ENCODE measurements at regions not wholly inside any gene's neighbourhood (a gene's known extent, or its start where the extent isn't known, plus 50 kb on each side); places are given as distances from the start of the nearest gene placed in this dataset.

DNA sequence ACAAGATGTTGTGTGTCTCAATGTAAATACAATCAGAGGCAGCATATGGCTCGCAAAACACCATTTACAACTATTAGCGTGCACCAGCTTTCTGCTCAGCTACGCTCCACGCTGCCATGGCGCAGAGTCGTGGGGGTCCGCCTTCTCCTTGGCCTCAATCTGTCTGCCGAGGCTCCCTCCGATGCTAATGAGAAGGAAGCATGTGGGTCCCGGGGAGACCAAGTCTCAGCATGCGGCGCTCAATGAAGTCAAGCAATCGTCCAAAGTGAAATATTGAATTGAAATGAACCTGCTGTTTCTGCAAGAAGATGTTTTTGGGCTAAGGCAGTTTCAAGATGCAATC lies 228.9 kb downstream of the TOMM20 start:
- no peak for TF ChIP-seq SPI1 (IDR thresholded peaks at IDR 0.05; ENCODE audit: low read depth, low read length)
- TF ChIP-seq POLR2A (IDR thresholded peaks at IDR 0.05; ENCODE audit: low read depth, low read length): no peak
- TF ChIP-seq POLR2AphosphoS5 (IDR thresholded peaks at IDR 0.05; ENCODE audit: low read depth, low read length): no peak
- TF ChIP-seq TAF1 (IDR thresholded peaks at IDR 0.05; ENCODE audit: low read depth, low read length): no peak
- no peak for TF ChIP-seq PAX5 (IDR thresholded peaks at IDR 0.05; ENCODE audit: insufficient read depth, low read length, severe bottlenecking)
- TF ChIP-seq POU2F2 (IDR thresholded peaks at IDR 0.05; ENCODE audit: low read depth, low read length): no peak
- no peak for DNase-seq (ENCODE audit: insufficient read length, low spot score)
- FAIRE-seq: no peak

DNA sequence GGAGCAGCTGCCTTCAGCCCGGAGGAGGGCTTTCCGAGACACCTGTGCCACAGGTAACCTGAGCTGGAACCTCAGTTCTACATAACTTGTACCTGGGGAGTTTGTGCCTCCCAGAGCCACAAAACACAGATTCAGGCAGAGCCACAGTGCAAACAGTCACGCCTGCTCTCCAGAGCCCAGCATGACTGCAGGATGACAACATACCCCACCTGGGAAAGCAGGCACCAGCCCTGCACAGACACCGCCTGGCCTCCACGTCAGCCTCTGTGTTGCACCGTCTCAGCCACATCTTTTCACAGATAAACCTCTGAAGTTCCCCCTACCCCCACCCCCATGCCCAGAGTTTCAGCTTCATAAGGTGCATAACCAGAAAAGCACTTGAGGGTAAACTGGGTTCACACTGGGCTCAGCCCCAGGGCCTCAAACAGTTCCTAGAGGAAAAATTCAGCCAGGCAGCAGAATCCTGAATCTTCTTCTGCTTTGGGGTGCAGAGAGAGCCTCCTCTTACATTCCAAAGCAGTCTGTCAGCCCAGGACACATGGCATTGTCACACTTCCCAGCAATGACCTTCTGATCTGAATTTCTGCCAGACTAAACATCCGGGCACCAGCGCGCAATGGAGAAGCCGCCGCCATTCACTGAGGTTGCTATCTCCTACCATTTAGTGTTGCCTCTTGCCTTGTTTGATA lies 229.5 kb downstream of the TOMM20 start:
- DNase-seq (ENCODE audit: insufficient read length, low spot score) (no peak), FAIRE-seq (no peak)
- TF ChIP-seq POLR2AphosphoS5 (IDR thresholded peaks at IDR 0.05; ENCODE audit: low read depth, low read length) (no peak), SPI1 (IDR thresholded peaks at IDR 0.05; ENCODE audit: low read depth, low read length) (no peak), PAX5 (IDR thresholded peaks at IDR 0.05; ENCODE audit: insufficient read depth, low read length, severe bottlenecking) (no peak), POU2F2 (IDR thresholded peaks at IDR 0.05; ENCODE audit: low read depth, low read length) (no peak), TAF1 (IDR thresholded peaks at IDR 0.05; ENCODE audit: low read depth, low read length) (no peak), POLR2A (IDR thresholded peaks at IDR 0.05; ENCODE audit: low read depth, low read length) (no peak)

DNA sequence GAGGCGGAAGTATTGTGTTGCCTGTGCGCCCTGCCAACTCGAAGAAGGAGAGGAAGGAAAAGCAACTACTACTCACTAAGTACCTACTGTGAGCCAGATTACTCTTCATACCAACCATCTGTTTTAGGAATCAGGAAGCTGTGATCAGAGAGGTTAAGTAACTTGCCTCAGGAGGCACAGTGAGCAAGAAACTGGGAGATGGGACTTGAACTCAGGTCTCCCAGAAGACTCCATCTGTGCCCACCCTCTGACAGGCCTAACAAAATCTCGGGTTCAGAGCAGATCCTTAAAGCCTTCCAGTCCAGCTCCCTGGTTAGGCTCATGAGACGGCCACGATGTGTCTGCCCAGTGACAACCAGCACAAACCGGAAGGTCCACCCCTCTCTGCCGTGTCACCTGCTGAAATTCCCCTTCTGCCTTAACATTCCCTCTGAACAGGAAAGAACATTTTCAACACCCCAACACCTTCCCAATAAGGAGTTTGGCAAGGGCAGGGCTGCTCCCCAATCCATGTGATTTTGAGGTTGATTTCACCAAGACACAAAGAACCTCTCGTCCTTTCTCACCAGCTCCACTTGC lies 230.1 kb downstream of the TOMM20 start:
- no peak for TF ChIP-seq PAX5 (IDR thresholded peaks at IDR 0.05; ENCODE audit: insufficient read depth, low read length, severe bottlenecking)
- no peak for TF ChIP-seq POLR2AphosphoS5 (IDR thresholded peaks at IDR 0.05; ENCODE audit: low read depth, low read length)
- no peak for TF ChIP-seq POU2F2 (IDR thresholded peaks at IDR 0.05; ENCODE audit: low read depth, low read length)
- TF ChIP-seq SPI1 (IDR thresholded peaks at IDR 0.05; ENCODE audit: low read depth, low read length): no peak
- no peak for TF ChIP-seq TAF1 (IDR thresholded peaks at IDR 0.05; ENCODE audit: low read depth, low read length)
- TF ChIP-seq POLR2A (IDR thresholded peaks at IDR 0.05; ENCODE audit: low read depth, low read length): no peak
- no peak for FAIRE-seq
- DNase-seq (ENCODE audit: insufficient read length, low spot score): no peak

DNA sequence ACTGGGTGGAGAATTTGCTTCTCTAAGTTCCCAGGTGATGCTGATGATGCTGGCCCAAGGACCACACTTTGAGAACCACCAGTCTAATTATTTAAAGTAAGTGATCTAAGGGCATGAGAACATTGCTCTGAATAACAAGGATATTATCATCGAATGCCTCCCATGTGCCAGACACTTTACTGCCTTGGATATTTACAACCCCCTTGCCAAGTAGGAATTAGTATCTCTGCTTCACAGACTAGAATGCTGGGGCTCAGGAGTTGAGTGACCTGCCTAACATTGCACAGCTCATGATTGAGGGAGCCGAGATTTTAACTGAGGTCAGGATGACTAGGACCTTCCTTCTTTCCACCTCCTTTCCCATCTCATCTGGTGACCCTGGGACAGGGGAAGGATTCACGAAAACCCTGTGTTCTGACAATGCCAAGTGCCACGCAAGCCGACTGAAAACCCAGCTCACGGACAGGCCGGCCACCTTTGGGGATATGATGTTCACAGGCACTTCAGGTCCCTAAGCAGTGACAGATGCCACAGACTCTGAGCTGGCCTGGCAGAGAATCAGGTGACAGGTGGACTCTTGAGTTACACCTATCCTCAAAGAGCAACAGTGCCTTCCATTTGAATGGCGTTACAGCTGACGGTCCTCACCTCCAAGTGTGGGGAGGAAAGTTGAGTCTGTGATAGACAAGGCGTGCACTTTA lies 230.7 kb downstream of the TOMM20 start:
- FAIRE-seq: no peak
- DNase-seq (ENCODE audit: insufficient read length, low spot score): no peak
- no peak for TF ChIP-seq TAF1 (IDR thresholded peaks at IDR 0.05; ENCODE audit: low read depth, low read length)
- TF ChIP-seq POLR2A (IDR thresholded peaks at IDR 0.05; ENCODE audit: low read depth, low read length): no peak
- TF ChIP-seq SPI1 (IDR thresholded peaks at IDR 0.05; ENCODE audit: low read depth, low read length): no peak
- TF ChIP-seq POLR2AphosphoS5 (IDR thresholded peaks at IDR 0.05; ENCODE audit: low read depth, low read length): no peak
- TF ChIP-seq POU2F2 (IDR thresholded peaks at IDR 0.05; ENCODE audit: low read depth, low read length): no peak
- TF ChIP-seq PAX5 (IDR thresholded peaks at IDR 0.05; ENCODE audit: insufficient read depth, low read length, severe bottlenecking): no peak

DNA sequence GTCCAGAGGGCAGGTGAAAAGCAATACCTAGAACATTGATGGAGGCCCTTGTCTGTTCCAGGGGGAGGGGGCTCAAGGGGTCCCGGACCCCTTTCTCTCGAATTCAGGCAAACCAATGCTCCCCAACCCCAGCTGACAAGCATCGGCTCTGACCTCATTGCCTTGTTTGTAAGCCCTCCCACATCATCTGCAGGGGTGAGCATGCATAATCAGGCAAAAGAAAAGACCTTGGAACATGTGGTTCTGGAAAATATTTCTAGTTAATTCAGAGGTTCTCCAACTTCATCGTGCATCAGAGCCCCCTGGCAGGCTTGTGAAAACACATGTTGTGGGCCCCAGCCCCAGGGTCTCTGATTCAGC lies 231.3 kb downstream of the TOMM20 start:
- DNase-seq (ENCODE audit: insufficient read length, low spot score) (no peak), FAIRE-seq (no peak)
- TF ChIP-seq PAX5 (IDR thresholded peaks at IDR 0.05; ENCODE audit: insufficient read depth, low read length, severe bottlenecking): no peak
- TF ChIP-seq POLR2A (IDR thresholded peaks at IDR 0.05; ENCODE audit: low read depth, low read length): no peak
- TF ChIP-seq SPI1 (IDR thresholded peaks at IDR 0.05; ENCODE audit: low read depth, low read length): no peak
- no peak for TF ChIP-seq TAF1 (IDR thresholded peaks at IDR 0.05; ENCODE audit: low read depth, low read length)
- TF ChIP-seq POU2F2 (IDR thresholded peaks at IDR 0.05; ENCODE audit: low read depth, low read length): no peak
- no peak for TF ChIP-seq POLR2AphosphoS5 (IDR thresholded peaks at IDR 0.05; ENCODE audit: low read depth, low read length)

DNA sequence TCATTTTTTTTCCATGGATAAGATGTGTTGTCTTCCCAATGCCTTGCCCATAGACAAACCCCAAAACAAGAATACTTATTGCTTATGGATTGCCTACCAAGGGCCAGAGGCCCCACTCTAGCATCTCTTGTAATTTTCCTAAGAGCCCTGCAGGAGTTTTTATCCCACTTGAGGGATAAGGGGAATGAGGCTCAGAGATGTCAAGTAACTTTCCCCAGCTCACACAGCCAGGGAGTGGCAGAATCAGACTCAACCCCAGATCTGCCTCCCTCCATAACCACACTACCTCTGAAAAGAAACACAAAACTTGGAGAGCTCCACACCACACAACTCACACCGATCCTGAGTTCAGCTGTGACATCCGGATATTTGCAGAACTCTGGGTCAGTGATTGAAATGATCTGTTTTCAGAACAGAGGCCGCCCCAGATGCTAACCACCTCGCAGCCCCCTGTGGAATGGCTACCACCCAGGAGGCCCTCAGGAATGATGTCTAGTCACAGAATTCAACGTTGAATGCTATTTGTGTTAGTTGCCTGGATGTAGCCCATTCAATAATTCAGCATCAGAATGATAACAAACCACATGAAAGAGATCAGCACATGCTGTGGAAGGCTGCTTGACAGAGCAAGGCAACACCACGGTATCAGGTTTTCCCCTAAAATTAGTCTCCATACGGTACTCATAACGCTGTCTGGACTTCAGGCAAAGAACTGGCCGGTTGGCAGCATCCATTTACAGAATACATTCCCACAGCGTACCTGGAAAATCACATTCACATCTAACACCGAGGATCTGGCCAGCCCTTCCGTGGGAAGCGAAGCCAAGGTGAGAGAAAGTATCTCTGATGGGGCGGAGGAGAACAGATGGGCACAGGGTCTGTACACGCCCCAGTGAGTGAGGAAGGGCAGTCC lies 231.9 kb downstream of the TOMM20 start:
- FAIRE-seq: no peak
- TF ChIP-seq POLR2AphosphoS5 (IDR thresholded peaks at IDR 0.05; ENCODE audit: low read depth, low read length) (no peak), POLR2A (IDR thresholded peaks at IDR 0.05; ENCODE audit: low read depth, low read length) (no peak), TAF1 (IDR thresholded peaks at IDR 0.05; ENCODE audit: low read depth, low read length) (no peak), PAX5 (IDR thresholded peaks at IDR 0.05; ENCODE audit: insufficient read depth, low read length, severe bottlenecking) (no peak), POU2F2 (IDR thresholded peaks at IDR 0.05; ENCODE audit: low read depth, low read length) (no peak), SPI1 (IDR thresholded peaks at IDR 0.05; ENCODE audit: low read depth, low read length) (no peak)
- no peak for DNase-seq (ENCODE audit: insufficient read length, low spot score)

DNA sequence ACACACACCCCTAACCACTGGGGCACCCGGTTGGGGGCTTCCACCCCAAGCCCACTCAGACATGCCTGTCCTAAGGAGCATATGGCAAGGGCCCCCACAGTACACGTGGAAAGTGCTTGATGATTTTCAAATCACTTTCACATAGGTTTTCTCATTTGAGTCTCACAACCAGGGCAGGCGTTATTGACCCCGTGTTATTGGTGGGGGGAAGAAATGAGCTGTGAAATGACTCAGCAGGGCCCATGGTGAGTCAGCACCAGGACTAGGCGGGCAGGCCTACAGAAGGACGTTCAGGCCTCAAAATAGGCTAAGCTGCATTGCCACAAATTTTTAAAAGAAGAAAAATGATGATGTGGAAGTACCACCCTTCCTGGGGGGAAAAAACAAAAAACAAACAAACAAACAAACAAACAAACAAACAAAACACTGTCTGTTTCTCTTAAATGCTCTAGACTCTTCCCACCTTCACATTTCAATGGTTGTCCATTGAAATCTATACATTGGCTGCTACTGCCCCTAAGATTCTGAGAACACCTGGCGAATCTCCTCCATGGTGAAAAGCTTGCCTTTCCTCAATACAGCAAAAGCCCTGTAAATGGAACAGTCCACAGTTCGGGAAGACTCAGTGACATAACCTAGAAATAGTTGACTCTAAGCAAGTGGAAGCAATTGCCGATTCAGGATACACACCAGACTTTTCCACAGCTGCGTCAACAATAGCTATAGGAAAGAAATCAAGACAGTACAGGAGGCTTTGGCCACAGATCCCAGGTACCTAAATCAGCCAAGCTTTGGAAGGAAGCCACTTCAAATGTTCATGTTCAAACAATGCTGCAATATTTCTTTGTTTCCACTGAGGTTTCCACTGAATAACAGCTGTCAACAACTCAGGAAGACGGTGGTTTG lies 234.7 kb downstream of the TOMM20 start:
- FAIRE-seq (no peak), DNase-seq (ENCODE audit: insufficient read length, low spot score) (no peak)
- TF ChIP-seq TAF1 (IDR thresholded peaks at IDR 0.05; ENCODE audit: low read depth, low read length): no peak
- TF ChIP-seq POU2F2 (IDR thresholded peaks at IDR 0.05; ENCODE audit: low read depth, low read length): no peak
- no peak for TF ChIP-seq POLR2A (IDR thresholded peaks at IDR 0.05; ENCODE audit: low read depth, low read length)
- TF ChIP-seq POLR2AphosphoS5 (IDR thresholded peaks at IDR 0.05; ENCODE audit: low read depth, low read length): no peak

DNA sequence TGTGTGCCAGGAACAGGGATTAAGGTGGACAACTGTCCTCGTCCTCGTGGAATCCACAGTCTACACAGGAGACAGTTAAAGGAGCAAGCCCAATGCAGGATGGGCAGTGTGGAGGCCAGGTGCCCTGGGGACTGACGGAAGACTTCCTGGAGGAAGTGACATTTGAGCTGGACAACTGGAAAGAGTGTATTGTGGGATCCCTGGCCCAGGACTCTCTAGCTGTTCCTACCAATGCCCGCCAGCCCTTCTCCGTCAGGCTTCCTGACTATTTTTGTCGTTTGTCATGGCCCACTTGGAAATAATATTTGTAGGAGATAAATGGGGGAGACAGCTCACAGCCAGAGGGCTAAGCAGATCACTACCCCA lies 235.3 kb downstream of the TOMM20 start:
- no peak for TF ChIP-seq POLR2AphosphoS5 (IDR thresholded peaks at IDR 0.05; ENCODE audit: low read depth, low read length)
- TF ChIP-seq SPI1 (IDR thresholded peaks at IDR 0.05; ENCODE audit: low read depth, low read length): no peak
- no peak for TF ChIP-seq POU2F2 (IDR thresholded peaks at IDR 0.05; ENCODE audit: low read depth, low read length)
- TF ChIP-seq PAX5 (IDR thresholded peaks at IDR 0.05; ENCODE audit: insufficient read depth, low read length, severe bottlenecking): no peak
- TF ChIP-seq TAF1 (IDR thresholded peaks at IDR 0.05; ENCODE audit: low read depth, low read length): no peak
- TF ChIP-seq POLR2A (IDR thresholded peaks at IDR 0.05; ENCODE audit: low read depth, low read length): no peak
- FAIRE-seq (no peak), DNase-seq (ENCODE audit: insufficient read length, low spot score) (no peak)
